ENCODE measurements at regions not wholly inside any gene's neighbourhood (a gene's known extent, or its start where the extent isn't known, plus 50 kb on each side); places are given as distances from the start of the nearest gene placed in this dataset.
"Not testable (repeated sequence)": the region's sequence is repeated elsewhere in the genome, so short reads cannot be mapped to it uniquely, and the experiment has no call there.

GRCh38 chr7:65496697-65497096 lies 123.0 kb downstream of the ZNF92 start:
- not testable (repeated sequence) for TF ChIP-seq CTCF, POLR2A (IDR thresholded peaks at IDR 0.05)

Data from thyroid gland (tissue), 4 donors.